DMS114 treated with DMSO at 0.1 percent for 48 hours (cell line): ENCODE measurements at regions not wholly inside any gene's neighbourhood (a gene's known extent, or its start where the extent isn't known, plus 50 kb on each side); places are given as distances from the start of the nearest gene placed in this dataset.

ENCODE experiments used
- DNase-seq: peaks from one replicate; lab custom pipeline; 2025; ENCODE audit not compliant: unreplicated experiment; lab: John Stamatoyannopoulos, UW

GRCh38 chr4:108223313-108223712 lies 54.6 kb upstream of the LEF1 start:
- DNase-seq, result no peak

GRCh38 chr4:108219998-108220397 lies 51.3 kb upstream of the LEF1 start:
- no peak for DNase-seq
